Dedifferentiated amniotic fluid mesenchymal stem cell (primary cell): ENCODE measurements at regions not wholly inside any gene's neighbourhood (a gene's known extent, or its start where the extent isn't known, plus 50 kb on each side); places are given as distances from the start of the nearest gene placed in this dataset.

Source experiments
- DNase-seq: peaks from one replicate; pipeline ENCODE4 v3.0.0-alpha.2; 2016; ENCODE audit errors: extremely low spot score

DNA sequence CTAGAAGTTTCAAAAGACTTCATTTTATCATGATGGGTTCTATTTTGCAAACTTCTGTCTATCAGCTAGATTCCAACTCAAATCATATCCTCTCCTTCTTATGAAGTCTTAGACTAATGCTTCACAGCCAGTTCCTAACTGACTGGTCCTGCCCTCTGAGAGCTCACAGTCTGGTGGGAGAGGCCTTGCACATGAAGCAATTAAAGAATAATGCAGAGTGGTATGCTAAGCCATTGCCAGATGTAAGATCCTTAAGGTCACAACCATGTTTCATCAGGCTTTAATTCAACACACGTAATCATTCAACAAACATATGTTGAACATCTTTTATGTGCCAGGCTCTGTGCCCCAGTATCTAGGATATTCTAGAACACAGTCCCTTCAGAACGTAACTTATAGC, 125.8 kb upstream of the TMPO start:
- DNase-seq = no peak

DNA sequence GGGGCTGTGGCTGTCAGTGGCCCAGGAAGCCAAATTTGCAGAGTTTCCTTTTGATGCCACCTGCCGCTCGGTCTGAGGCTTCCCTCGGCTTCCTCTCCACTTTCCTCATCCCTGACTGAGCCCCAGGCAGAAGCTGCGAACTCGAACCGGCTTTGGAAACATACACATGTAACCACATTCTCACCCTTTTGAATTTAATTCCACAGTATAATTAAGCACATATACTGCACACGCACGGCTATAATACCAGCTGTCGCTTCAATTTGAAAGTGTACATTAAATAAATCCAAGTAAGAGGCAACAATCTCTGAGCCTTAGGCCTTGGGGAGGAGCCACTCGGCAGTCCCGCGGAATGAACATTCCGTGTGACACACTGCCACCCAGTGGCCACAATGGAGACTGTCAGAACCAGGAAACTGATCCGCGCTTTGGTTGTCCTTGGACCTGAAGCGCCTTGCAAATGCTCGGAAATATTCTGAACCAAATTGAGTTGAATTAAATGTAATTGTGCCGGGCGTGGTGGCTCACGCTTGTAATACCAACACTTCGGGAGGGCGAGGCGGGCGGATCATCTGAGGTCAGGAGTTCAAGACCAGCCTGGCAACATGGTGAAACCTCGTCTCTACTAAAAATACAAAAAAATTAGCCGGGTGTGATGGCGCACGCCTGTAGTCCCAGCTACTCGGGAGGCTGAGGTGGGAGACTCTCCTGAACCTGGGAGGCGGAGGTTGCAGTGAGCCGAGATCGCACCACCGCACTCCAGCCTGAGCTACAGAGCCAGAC, 117.9 kb upstream of the TMPO start:
- peak; percentile 85 for DNase-seq

DNA sequence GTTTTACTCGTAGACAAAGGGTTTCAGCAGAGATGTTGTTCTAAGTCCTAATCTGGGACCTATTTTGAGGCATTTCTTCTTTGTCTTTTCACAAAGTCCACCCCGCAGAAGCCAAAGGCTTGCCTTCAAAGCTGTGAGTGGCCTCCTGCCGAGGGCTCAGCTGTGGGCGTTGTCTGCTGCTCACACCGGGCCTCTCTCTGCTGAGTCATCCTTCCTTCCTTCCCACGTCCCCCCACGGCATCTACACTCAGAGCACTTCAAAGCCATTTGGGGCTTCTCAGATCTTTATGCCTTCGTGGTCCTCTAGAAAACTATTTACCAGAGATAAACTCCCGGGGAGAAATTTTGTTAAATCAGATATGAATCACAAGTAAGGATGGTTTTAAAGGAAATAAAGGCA, 115.9 kb upstream of the TMPO start:
- DNase-seq = peak; percentile 48

DNA sequence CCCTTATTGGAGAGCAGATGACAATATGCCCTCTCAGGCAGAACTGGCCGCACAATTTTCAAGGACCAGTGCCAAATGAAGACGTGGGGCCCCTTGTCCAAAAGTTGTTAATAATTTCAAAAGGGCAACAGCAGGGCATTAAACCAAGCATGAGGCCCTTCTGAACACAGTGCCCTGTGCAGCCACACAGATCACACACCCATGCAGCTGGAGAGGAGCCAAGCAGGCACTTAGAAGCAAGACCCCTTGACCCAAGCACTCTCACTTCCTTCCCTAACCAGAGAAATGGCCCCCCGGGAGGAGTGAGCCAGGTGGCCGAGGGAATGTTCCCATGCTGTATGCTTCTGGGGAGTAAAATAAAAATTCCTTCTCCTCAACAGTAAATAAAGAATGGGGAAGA, 114.0 kb upstream of the TMPO start:
- no peak for DNase-seq

DNA sequence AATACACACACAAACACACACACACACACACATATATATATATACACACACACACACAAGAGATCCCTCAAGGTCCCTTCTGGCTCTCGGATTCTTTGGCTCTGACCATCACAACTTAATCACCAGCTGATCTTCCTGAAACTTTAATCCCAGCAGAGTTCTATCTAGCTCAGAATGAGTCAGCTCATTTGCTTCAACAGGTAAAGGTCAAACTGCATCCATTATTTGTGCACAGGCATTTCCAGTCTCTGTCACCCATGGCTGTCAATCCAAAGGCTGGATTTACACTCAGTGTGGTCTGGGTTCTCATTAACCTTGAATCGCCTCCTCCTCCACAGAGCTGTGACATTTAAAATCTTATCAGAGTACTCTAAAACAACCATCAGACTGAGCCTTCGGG, 113.3 kb upstream of the TMPO start:
- DNase-seq = no peak

DNA sequence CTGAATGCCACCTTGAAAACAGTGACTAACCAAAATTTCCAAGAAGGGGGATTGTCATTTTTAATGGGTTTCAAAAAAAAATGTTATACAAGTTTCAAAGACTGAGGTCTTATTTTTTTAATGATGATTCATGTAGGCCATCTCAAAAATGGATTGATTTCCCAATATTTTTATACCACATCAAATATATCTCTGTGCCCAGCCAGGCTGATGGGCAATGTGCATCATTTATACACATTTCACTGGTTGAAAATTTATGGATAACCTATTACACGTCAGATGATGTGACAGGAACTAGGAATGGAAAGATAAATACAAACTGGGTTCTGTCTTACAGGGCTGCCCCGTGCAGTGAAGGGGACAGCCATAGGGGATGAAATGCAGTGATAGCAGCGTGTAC, 112.7 kb upstream of the TMPO start:
- no peak for DNase-seq

DNA sequence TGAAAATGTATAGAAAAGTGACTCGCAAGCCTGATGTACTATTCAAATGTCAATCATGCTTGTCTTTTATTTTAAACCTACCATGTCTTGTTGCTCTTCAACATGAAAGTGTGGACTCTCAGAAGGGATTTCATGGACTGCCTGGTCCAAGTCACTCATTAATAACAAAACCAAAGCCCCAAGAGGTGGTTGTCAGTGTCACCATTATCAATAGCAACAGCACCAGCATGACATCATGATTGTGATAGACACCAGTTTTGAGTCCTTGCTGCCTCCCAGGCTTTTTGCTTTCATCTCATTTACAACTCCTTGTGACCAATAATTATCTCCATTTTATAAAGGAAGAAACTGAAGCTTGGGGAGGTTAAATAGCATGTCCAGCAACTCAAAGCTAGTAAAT, 112.0 kb upstream of the TMPO start:
- no peak for DNase-seq

DNA sequence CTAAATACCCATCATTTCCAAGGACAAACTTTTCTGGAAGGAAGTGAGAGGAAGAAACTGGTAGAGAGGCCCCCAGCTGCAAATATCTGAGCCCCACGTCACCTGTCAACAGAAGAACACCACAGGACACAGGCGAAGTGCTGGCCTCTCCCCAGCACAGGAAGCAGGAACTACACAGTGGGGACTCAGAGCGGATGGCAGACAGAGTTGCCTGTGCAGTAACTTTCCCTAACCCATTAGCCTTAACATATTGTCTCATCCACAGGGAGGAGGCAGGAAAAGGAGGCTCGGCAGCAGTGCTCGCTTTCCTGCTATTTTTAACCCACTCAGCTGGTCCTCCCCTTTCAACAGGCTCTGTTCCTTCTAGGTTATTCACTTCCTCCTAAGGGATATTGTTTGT, 111.5 kb upstream of the TMPO start:
- no peak for DNase-seq

DNA sequence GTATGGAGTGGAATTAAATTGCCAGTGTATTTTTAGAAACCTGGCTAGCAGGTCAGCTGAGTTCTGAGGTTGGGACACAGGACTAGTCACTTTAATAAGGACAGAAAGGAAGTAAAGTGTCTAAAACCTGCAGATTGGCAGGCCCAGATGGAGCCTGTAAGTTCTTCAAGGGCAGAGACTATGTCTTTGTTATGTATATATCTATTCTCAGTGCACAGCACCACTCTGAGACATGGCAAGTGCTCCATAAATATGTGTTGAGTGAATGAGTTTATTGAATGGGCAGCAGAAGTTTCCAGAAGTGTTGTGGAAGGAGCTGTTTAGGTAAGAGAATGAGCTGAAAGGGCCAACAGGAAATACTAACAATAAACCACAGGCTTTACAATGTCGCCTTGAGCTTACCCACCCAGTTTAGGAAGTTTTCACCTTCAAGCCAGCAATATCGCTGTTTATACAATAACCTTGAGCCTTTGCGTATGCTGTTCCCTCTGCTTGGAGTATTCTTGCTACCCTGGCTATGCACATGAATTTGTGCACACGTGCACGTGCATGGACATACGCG, 109.5 kb upstream of the TMPO start:
- DNase-seq = no peak

DNA sequence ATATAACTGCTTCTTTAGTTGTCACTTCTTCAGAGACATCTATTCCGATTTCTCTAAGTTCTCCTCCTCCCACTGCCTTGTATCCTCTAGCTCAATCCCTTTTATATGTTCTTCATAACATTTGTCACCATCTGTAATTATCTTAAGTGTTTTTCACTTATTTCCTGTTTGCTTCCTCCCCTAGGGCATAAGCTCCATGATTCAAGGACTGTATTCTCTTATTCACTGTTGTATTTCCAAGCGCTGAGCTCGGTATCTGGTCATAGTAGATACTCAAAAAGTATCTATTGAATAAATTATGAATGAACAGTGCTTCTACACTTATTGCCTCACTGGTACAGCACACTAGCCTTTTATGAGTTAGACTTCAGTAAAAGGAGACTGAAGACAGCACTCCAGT, 109.0 kb upstream of the TMPO start:
- DNase-seq = no peak

DNA sequence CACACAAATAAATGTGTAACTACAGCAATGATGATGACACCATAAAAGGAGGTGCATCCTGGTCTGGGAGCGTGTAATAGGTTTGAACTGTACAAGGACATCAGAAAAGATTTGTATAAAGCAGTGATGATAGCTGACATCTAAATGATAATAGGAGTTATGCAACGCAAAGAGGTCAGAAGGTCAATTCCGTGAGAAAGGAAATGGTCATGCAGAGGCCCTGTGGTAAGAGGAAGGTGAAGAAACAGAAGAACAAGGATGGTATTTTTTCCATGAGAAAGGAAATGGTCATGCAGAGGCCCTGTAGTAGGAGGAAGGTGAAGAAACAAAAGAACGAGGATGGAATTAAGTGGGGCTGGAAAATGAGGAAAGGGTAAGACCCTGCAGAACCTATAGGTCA, 106.7 kb upstream of the TMPO start:
- DNase-seq = no peak

DNA sequence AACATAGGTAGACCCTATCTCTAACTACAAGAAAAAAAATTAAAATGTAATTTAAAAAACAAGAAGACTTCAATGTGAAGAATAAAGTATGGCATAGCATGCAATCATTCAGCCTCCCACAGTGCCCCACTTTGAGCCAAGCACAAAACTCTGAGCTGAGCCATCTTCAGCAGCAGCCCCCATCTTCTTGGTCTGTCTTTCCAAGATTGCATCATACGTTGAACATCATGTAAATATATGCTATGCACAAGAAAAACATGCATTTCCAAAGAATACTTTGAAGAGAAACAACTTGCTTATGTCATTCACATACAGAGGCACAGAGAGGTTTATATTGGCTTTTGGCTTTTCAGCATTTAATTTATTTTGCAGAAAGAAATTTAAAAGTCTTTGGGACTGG, 105.8 kb upstream of the TMPO start:
- DNase-seq = no peak

DNA sequence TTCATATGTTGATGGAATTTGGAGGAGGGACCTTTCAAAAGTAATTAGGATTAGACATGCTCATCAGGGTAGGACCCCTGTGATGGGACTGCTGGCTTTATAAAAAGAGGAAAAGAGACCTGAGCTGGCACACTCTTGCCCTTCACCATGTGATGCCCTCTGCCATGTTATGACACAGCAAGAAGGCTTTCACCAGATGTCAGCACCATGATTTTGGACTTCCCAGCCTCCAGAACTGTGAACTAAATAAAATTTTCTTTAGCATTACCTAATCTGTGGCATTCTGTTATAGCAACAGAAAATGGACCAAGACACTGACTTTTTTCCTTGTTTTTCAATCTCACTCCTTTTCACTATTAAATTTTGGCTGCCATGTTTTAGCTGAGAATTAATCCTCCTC, 105.0 kb upstream of the TMPO start:
- DNase-seq = no peak

DNA sequence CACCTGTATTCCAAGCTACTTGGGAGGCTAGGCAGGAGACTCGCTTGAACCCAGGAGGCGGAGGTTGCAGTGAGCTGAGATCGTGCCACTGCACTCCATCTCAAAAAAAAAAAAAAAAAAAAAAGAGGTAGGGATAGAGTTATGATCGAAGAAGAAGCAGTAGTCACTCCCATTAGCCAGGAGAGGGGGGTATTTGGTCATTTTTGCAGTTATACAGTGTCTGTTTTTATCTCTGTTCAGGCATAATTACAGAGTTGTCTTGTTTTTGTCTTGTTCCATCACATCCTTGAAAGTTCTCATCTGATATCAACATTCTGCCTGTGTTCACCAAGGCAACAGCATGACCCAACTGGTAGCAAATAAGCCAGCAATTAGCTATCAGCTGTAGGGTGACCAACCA, 98.5 kb upstream of the TMPO start:
- DNase-seq = no peak

DNA sequence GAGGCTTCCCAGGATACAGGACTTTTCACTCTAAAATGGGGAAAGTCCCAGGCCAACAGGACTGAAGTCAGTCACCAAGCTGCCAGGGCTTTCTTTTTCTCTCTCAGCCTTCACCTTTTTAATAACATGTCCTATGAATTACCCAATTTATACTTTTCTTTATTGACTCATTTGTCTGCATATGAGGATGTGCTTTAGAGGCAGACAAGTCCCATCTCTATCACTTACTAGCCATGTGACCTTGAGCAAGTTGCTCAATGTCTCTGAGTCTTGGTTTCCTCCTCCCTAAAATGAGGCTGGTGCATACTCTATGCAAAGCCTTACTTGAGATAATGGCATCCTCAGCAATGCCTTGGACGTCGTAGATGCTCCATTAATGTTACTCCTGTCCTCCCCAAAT, 98.1 kb upstream of the TMPO start:
- DNase-seq = no peak

DNA sequence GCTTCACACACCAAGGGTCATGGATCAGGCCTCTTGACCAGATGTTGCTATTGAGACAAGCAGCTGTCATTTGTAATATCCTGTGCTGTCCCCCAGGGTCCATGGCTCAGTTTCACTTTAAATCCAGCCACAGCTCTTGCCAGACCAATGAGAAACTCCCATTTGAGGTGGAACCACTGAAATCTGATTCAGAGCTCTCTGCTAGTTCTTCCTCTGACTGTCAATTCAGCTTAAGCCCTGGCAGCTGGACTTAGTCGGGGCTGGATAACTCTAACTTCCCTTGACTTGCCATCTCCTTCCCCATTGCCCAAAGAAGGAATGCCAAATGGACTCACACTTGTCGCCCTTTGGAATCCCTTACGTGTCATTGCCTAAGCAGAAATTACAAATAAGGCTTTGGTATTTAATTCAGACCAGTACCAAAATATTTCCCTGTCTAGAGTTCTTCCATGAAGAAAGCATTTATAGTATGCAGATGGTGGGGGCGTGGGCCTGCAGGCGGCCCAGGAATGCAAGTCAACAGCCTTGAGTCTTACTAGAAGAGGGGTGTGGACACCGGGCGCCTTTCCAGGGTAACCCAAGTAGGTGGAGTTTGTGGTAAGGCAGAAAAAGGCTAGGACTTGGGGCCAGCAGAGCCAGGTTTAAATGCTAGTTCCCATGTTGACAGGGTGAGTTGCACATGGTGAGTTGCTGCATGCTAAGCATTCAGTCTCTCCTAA, 96.9 kb upstream of the TMPO start:
- DNase-seq = peak; percentile 98

DNA sequence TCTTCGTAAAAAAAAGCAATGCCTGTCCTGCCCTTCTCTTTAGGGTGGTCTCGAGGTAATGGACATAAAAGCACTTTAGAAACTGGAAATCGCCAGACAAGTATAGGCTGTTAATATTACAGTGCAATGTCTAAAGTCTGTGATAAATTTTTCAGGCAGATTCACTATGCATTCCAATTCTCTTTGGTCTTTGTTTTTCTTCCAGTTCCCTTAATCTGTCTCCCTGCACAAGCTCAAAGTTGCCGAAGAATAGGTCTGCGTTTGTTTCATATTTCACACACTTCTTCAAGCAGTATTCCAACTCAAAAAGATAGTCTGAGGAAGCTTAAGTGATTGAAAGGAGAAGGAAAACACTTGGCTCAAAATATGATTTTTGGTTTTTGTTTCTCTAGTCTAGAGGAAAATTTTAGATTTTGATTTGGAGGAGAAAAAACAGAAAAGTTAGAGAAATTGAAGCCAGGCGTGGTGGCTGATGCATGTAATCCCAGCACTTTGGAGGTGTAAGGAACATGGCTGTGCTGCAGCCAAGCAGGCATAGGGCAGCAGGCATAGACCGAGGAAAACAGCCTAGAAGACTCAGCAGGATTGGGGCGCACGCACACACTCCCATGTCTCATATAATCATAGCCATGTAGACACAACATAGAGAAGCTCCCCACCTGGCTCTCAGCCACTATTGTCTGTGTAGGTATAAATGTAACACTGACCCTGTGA, 96.2 kb upstream of the TMPO start:
- peak; percentile 16 for DNase-seq

DNA sequence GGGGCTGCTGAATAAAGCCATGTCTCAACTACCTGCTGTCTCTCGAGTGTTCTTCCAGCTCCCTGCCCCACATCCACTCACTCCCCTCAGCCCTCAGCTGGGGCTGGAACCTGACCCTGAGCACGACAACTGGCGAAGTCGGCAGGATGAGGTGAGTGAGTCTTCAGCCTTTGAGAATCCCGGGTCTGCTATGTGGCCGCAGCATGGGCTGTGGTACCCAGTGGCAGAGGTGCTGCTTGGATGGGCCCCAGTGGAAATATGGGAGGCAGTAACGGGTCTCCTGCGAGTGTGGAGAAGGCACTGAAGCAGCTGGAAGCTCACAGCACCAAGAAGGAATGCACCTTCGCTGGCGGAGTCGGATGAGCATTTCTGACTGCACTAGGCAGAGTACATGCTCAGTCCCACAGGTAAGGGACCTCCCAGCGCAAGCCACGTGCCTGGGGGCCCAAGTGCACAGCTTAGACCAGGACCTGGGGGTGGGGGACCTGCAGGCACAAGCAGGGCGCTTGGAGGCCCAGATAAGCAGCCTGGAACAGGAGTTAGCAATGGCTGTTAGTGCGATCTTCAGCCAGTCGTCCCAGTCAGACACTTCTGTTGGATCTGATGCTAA, 95.5 kb upstream of the TMPO start:
- no peak for DNase-seq

DNA sequence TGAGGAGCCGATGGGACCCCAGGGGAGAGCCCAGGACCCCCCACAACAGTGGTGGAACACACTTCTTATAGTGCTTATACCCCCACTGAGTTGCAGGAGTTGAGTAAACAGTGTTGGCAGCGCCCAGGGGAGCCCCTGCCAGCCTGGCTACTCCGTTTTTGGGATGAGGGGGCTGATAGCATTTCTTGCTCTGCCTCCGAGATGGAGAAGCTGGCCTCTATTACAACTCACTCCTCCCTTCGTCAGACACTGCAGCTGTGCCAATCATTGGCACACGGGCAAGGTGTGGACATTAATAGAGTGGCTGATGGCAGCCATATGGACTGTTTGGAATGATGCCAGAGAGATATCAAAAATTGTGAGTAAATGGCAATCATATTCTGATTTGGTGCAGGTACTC, 94.9 kb upstream of the TMPO start:
- no peak for DNase-seq

DNA sequence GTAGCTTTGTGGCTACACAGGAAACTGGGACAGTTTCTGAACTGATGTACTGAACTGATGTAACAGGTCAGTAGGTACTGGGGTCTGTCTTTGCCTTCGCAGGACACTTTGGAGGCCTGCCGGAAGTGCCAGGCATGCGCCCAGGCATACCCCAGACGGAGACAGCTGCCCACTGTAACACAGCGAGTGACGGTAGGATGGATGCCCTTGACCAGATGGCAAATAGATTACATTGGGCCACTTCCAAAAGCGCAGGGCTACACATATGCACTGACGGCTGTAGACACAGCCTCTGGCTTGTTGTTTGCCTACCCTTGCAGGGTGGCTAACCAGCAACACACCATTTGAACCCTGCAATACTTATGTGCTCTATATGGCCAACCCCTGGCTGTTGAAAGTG, 94.1 kb upstream of the TMPO start:
- no peak for DNase-seq

DNA sequence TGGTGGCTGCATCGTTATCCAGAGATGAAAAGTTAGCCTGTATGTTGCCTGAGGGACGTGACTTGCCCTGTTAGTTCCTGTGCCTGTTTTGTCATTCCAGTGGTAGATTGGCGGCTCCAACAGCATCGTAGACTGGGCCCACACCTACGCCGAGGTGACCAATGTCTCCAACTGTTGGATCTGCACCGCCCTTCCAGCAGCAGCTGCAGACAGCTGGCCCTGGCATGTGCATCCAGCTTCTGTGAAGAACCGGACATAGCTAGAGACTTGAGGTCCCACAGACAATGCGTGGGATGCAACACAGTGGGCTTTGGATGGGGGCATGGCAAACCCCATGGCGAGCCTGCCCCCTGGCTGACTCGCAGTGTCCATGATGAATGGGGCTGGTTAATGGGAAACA, 93.0 kb upstream of the TMPO start:
- no peak for DNase-seq

DNA sequence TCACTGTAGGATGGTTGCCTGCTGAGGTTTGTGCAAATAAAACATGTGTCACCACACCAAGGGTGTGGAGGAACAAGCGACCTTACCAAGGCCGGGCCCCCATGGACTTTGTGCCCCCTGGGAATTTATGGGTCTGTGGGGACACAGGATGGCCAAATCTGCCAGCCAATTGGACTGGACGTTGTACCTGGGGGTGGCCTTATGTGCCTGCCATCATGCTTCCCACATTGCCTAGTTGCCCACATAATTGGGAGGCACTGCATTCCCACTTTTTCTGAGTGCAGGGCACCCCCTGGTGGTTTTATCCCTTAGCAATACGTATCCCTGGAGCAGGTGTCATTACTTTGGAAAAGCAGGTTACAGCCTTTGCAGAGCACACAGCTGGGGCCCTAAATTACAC, 92.6 kb upstream of the TMPO start:
- no peak for DNase-seq
